ENCODE measurements at regions not wholly inside any gene's neighbourhood (a gene's known extent, or its start where the extent isn't known, plus 50 kb on each side); places are given as distances from the start of the nearest gene placed in this dataset.

- H3K27ac ChIP-seq, result no peak overlapping the region
- no peak for TF ChIP-seq ZFX (IDR thresholded peaks at IDR 0.05; ENCODE audit: borderline replicate concordance)
- TF ChIP-seq, protein P1, sequence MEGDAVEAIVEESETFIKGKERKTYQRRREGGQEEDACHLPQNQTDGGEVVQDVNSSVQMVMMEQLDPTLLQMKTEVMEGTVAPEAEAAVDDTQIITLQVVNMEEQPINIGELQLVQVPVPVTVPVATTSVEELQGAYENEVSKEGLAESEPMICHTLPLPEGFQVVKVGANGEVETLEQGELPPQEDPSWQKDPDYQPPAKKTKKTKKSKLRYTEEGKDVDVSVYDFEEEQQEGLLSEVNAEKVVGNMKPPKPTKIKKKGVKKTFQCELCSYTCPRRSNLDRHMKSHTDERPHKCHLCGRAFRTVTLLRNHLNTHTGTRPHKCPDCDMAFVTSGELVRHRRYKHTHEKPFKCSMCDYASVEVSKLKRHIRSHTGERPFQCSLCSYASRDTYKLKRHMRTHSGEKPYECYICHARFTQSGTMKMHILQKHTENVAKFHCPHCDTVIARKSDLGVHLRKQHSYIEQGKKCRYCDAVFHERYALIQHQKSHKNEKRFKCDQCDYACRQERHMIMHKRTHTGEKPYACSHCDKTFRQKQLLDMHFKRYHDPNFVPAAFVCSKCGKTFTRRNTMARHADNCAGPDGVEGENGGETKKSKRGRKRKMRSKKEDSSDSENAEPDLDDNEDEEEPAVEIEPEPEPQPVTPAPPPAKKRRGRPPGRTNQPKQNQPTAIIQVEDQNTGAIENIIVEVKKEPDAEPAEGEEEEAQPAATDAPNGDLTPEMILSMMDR (IDR thresholded peaks at IDR 0.05), result no peak
These were observed 79.7 kb upstream of the TRIB2 start for GRCh38 chr2:12636837-12637581.

- TF ChIP-seq, protein P1 (IDR thresholded peaks at IDR 0.05), result no peak
- TF ChIP-seq ZFX (IDR thresholded peaks at IDR 0.05; ENCODE audit: borderline replicate concordance), result no peak
- H3K27ac ChIP-seq, result no peak overlapping the region
These were observed 79.0 kb upstream of the TRIB2 start for GRCh38 chr2:12637754-12638153.

DNA sequence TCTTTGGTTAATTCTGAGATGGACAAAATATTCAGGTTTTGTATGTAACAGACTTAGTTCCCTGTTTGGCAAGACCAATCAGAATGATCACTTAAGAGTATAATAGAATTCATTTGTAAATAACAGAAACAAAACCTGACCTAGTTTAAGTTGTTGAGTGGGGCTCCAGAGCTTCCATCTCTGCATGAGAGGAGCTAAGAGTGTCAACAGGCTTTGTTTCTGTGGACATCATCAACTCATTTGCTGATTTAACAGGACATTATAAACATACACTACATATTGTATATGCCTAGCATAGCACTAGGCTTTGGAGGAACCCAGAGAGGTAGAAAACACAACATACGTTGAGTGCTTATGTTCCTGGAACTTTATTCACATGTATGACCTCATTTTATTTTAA lies 75.3 kb upstream of the TRIB2 start:
- no peak overlapping the region for H3K27ac ChIP-seq
- no peak for TF ChIP-seq ZFX (IDR thresholded peaks at IDR 0.05; ENCODE audit: borderline replicate concordance)
- TF ChIP-seq, protein P1 (IDR thresholded peaks at IDR 0.05), result no peak

GRCh38 chr2:12642332-12642731 lies 74.4 kb upstream of the TRIB2 start:
- H3K27ac ChIP-seq, result no peak overlapping the region
- TF ChIP-seq, protein P1 (IDR thresholded peaks at IDR 0.05), result no peak
- no peak for TF ChIP-seq ZFX (IDR thresholded peaks at IDR 0.05; ENCODE audit: borderline replicate concordance)

DNA sequence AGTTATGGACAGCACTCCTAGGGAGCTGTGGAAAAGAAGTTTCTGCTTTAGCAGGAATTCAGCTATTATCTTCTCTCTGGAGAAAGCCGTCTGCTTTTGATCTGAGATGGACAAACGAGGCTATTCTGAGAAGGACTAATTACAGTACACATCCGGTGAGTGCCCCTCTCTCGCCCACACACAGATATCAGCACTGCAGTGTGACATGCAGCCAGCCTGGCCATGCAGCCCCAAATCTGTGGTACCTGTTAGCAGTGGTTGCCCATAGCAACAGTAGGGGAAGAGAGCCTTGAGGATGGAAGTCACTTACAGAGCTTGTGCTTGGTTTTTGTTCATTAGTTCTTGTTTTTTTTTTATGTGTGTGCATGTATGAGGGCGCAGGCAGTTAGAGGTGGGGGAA lies 73.9 kb upstream of the TRIB2 start:
- TF ChIP-seq, protein P1 (IDR thresholded peaks at IDR 0.05), result no peak
- TF ChIP-seq ZFX (IDR thresholded peaks at IDR 0.05; ENCODE audit: borderline replicate concordance), result no peak

DNA sequence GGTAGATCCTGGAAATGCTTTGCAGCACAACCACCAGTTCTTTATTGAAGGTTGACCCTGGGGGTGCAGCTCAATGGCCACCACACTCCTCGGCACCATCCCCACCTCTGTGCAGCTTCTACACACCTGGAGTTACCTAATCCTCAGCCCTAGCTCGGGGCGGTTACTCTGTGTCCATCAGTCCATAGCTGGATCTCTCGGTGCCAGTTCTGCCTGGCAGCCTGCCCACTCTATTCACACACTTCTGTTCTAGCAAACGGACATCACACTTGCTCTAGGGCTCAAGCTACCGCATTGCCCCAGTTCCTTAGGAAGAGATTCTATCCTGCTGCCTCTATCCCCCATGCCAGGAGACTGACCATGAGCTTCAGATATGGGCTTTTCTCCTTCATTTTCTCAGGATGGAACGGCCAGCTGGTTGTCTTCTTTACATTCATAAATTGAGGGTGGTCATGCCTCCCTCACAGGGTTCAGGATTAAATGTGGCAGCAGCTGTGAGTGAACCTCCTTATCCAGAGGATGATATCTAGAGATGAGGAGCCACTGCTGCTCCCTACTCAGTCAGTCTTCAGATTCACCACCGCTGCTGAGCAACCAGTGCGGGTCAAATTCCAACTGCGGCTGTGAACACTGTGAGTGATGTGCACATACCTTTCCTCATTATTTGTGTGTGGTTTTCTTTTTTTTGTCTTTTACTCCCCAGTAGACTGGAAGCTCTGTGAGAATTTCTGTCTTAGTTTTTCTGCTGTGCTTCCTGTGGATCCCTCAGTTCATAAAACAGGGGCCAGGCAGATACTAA lies 66.9 kb upstream of the TRIB2 start:
- TF ChIP-seq, protein P1 (IDR thresholded peaks at IDR 0.05), result no peak
- TF ChIP-seq ZFX (IDR thresholded peaks at IDR 0.05; ENCODE audit: borderline replicate concordance), result no peak
- H3K27ac ChIP-seq, result no peak overlapping the region

More for the DNA sequence above, 73.9 kb upstream of the TRIB2 start:
- H3K27ac ChIP-seq, result no peak overlapping the region

DNA sequence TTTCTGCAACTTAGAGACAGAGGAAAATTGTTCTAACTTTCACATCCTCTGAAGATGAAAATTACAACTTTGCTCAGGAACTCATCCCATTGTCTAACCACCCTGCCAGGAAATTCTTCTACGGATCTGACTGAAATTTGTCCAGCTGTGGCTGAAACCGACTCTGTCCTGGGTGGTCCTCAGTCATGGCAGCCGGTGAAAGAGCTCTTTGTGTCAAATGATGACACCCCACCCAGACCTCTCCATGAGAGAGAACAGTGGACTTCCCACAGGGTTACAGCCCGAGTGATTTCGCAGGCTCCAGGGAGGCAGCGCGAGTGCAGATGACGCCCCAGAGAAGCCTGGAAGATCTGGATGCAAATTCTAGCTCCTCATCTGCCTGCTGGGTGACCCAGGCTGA lies 65.1 kb upstream of the TRIB2 start:
- H3K27ac ChIP-seq, result no peak overlapping the region
- no peak for TF ChIP-seq ZFX (IDR thresholded peaks at IDR 0.05; ENCODE audit: borderline replicate concordance)
- TF ChIP-seq, protein P1 (IDR thresholded peaks at IDR 0.05), result no peak

All from 22Rv1 (cell line).